ENCODE measurements at regions not wholly inside any gene's neighbourhood (a gene's known extent, or its start where the extent isn't known, plus 50 kb on each side); places are given as distances from the start of the nearest gene placed in this dataset.
"Not testable (repeated sequence)": the region's sequence is repeated elsewhere in the genome, so short reads cannot be mapped to it uniquely, and the experiment has no call there.

DNA sequence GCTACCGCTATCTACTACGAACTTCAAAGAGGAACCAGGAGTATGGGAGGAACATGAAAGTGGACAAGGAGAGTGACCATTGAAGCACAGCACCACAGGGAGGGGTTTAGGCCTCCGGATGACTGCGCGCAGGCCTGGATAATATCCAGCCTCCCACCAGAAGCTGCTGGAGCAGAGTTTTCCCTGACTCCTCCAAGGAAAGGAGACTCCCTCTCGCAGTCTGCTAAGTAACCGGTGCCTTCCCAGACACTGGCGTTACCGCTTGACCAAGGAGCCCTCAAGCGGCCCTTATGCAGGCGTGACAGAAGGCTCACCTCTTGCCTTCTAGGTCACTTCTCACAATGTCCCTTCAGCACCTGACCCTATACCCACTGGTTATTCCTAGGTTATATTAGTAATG lies 64.2 kb upstream of the BTG3 start:
- not testable (repeated sequence) for DNase-seq

GRCh38 chr21:17674106-17674505 lies 61.4 kb upstream of the BTG3 start:
- DNase-seq, result no peak

DNA sequence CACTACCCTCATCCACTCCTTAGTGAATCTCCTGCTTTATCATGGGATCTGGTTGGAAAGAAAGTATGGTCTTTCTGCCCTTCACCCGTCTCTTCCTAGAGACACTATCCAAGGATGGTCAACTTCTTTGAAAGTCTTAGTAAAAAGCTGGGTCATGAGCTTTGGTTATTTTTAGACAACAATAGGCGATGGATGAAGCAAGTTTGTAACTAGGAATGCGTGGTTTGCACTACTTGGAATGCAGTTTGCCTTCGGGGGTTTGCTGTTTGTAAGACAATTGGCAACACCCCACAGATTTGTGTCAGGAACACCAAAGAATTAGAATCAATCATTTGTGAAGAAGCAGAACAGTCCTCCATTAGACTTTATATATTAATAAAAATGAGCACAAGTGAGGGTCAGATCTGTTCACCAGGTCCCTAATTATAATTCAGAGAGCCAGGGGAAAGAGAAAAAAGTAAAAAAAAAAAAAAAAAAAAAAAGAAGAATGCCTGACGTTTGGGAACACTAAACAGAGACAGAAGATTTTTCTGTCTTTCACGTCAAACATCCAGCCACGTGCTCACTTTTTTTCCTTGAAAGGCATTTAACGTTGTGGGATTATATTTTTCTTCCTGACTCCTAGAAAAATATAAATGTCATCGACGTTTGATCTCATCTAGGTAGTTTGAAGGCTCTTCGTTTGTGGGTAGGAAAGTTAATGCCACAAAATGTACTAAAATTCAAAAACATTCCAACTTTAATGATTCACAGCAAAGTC lies 60.7 kb upstream of the BTG3 start:
- DNase-seq, result no peak

DNA sequence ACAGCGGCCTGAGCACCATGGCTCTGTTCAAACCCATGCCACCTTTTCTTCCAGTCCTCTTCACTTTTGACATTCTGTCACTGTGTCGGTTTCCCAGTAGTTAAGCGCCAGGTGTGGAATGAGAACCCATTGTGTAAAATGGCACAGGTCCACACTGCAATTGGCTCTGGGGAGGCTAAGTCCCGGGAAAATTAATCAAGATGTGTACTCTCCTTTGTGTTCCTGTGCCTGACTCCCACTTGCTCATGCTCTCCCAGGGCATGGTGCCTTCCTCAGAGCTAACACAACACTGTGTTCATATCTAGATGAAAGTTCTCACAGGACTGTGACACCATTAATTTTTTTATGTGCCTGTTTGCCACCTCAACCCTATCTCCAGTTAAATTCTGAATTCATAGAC lies 59.0 kb upstream of the BTG3 start:
- DNase-seq, result no peak

- DNase-seq, result no peak
These were observed 55.9 kb upstream of the BTG3 start for GRCh38 chr21:17668479-17669140.

DNA sequence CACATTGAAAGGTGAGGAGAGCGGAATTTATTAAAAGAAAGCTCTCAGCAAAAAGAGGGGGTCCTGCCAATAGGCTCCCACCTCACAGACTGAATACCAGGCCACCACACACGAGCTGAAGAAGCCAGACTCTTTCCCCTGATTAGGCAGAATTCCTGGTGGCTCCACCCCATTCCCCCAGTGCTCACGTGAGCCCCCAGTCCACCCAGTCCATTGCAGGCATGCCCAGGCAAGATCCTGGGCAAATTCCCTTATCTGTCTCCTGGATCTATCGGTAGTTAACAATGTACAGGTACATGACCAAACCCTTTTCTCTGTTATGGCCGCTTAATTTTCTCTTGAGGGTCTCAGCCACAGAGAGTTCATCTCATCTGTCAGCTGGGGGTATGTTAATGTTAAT lies 54.6 kb upstream of the BTG3 start:
- no peak for DNase-seq

Data from stimulated activated CD4-positive, alpha-beta T cell treated with anti-CD3 and anti-CD28 coated beads, Interleukin-4, amount 100 ng/mL, for 4 hours (primary cell).